SK-N-SH treated with all-trans-retinoic acid at 6 μM for 48 hours (cell line): ENCODE measurements at regions not wholly inside any gene's neighbourhood (a gene's known extent, or its start where the extent isn't known, plus 50 kb on each side); places are given as distances from the start of the nearest gene placed in this dataset.

Source experiments
- ATAC-seq: fragments of 200-7000 bp; cut with Tn5 transposase; 3 replicates; pipeline ENCODE4 v1.9.1; 2020; ENCODE audit warnings: mild to moderate bottlenecking, moderate library complexity
- ARNTL ChIP-seq: fragments of 450-650 bp; formaldehyde crosslinking; IDR thresholded peaks from 2 replicates; pipeline ENCODE4 v1.5.0; 2020; ENCODE audit warnings: low read depth, mild to moderate bottlenecking, moderate library complexity, borderline replicate concordance
- BACH2 ChIP-seq: fragments of 250-450 bp; sonication (Bioruptor Pico); IDR thresholded peaks from 2 replicates; pipeline ENCODE4 v1.9.0; 2021; ENCODE audit warnings: mild to moderate bottlenecking, borderline replicate concordance
- ESRRG ChIP-seq: fragments of 250-450 bp; sonication (Bioruptor Pico); IDR thresholded peaks from 2 replicates; pipeline ENCODE4 v1.6.1; 2021; ENCODE audit warnings: mild to moderate bottlenecking
- GLIS3 ChIP-seq: fragments of 250-450 bp; sonication (Bioruptor Pico); IDR thresholded peaks from 2 replicates; pipeline ENCODE4 v1.5.0; 2020; ENCODE audit warnings: mild to moderate bottlenecking, moderate library complexity
- ISL1 ChIP-seq: fragments of 250-450 bp; sonication (Bioruptor Pico); IDR thresholded peaks from 2 replicates; pipeline ENCODE4 v2.1.2; 2022; ENCODE audit warnings: mild to moderate bottlenecking, moderate library complexity
- OSR1 ChIP-seq: fragments of 250-450 bp; sonication (Bioruptor Pico); IDR thresholded peaks from 2 replicates; pipeline ENCODE4 v1.8.0; 2022; ENCODE audit warnings: moderate library complexity, mild to moderate bottlenecking, inconsistent platforms
- RARB ChIP-seq: fragments of 250-450 bp; sonication (Bioruptor Pico); IDR thresholded peaks from 2 replicates; pipeline ENCODE4 v1.8.0; 2021; ENCODE audit warnings: mild to moderate bottlenecking, moderate library complexity
- SNAI2 ChIP-seq: fragments of 250-450 bp; sonication (Bioruptor Pico); IDR thresholded peaks from 2 replicates; pipeline ENCODE4 v1.5.0; 2020; ENCODE audit warnings: mild to moderate bottlenecking, moderate library complexity
- TOX ChIP-seq: fragments of 250-450 bp; sonication (Bioruptor Pico); IDR thresholded peaks from 2 replicates; pipeline ENCODE4 v1.8.0; 2021; ENCODE audit warnings: mild to moderate bottlenecking, moderate library complexity, borderline replicate concordance
- TSHZ2 ChIP-seq: fragments of 250-450 bp; sonication (Bioruptor Pico); IDR thresholded peaks from 2 replicates; pipeline ENCODE4 v1.5.0; 2020; ENCODE audit warnings: mild to moderate bottlenecking, moderate library complexity
- ZC3H10 ChIP-seq: fragments of 250-450 bp; sonication (Bioruptor Pico); IDR thresholded peaks from 2 replicates; pipeline ENCODE4 v1.5.1; 2021; ENCODE audit warnings: mild to moderate bottlenecking, moderate library complexity
- TF ChIP-seq, protein P1 (sequence below): fragments of 250-450 bp; sonication (Bioruptor Pico); IDR thresholded peaks from 2 replicates; pipeline ENCODE4 v1.5.1; 2020; ENCODE audit warnings: low read depth, mild to moderate bottlenecking, moderate library complexity
- TF ChIP-seq, protein P2 (sequence below): fragments of 250-450 bp; sonication (Bioruptor Pico); IDR thresholded peaks from 2 replicates; pipeline ENCODE4 v1.8.0; 2020; ENCODE audit warnings: mild to moderate bottlenecking, moderate library complexity, borderline replicate concordance
- TF ChIP-seq, protein P3 (sequence below): fragments of 250-450 bp; sonication (Bioruptor Pico); IDR thresholded peaks from 2 replicates; pipeline ENCODE4 v1.5.1; 2021; ENCODE audit warnings: mild to moderate bottlenecking, moderate library complexity

DNA sequence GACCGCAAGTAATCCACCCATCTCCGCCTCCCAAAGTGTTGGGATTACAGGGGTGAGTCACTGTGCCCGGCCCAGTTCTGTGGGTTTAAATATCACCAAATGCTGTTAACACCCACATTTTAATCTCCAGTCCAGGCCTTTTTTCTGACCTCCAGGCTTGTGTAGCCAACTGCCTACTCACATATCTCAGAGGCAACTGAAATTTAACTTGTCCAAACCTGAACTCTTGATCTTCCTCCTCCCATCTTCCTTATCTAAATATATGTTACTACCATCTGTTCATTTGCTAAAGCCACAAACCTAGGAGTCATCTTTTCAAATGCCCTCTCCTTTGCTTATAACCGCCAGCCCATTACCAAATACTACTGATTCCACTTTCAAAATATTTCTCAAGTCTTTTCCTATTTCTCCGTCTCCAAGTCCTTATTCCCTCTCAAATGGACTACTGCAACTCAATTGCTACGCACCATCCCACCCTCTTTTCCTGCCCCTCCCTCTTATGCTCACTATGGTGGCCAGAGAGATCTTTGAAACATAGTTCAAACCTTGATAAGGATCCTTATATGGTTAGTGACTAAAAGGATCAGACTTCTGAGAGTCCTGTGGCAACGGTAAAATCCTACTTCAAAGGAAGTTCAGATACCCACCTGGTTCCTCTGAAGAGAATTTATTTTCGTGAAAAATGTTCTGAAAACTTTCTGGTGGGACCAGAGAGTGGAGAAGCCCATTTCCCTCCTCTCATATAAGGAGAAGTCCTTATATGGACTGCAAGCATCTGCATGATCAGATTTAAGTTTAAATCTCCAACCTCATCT lies 78.5 kb upstream of the CDC42BPA start:
- TF ChIP-seq, protein P1, sequence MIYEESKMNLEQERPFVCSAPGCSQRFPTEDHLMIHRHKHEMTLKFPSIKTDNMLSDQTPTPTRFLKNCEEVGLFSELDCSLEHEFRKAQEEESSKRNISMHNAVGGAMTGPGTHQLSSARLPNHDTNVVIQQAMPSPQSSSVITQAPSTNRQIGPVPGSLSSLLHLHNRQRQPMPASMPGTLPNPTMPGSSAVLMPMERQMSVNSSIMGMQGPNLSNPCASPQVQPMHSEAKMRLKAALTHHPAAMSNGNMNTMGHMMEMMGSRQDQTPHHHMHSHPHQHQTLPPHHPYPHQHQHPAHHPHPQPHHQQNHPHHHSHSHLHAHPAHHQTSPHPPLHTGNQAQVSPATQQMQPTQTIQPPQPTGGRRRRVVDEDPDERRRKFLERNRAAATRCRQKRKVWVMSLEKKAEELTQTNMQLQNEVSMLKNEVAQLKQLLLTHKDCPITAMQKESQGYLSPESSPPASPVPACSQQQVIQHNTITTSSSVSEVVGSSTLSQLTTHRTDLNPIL = no peak
- TF ChIP-seq BACH2 (CRISPR knock-in tag) (no peak), RARB (CRISPR knock-in tag) (no peak), SNAI2 (CRISPR knock-in tag) (no peak), TSHZ2 (CRISPR knock-in tag) (no peak), TOX (CRISPR knock-in tag) (no peak), ARNTL (CRISPR knock-in tag) (no peak), GLIS3 (CRISPR knock-in tag) (no peak)
- no peak for ATAC-seq

GRCh38 chr1:227395426-227396028 lies 77.2 kb upstream of the CDC42BPA start:
- no peak for TF ChIP-seq OSR1 (CRISPR knock-in tag)
- TF ChIP-seq TSHZ2 (CRISPR knock-in tag) = no peak

DNA sequence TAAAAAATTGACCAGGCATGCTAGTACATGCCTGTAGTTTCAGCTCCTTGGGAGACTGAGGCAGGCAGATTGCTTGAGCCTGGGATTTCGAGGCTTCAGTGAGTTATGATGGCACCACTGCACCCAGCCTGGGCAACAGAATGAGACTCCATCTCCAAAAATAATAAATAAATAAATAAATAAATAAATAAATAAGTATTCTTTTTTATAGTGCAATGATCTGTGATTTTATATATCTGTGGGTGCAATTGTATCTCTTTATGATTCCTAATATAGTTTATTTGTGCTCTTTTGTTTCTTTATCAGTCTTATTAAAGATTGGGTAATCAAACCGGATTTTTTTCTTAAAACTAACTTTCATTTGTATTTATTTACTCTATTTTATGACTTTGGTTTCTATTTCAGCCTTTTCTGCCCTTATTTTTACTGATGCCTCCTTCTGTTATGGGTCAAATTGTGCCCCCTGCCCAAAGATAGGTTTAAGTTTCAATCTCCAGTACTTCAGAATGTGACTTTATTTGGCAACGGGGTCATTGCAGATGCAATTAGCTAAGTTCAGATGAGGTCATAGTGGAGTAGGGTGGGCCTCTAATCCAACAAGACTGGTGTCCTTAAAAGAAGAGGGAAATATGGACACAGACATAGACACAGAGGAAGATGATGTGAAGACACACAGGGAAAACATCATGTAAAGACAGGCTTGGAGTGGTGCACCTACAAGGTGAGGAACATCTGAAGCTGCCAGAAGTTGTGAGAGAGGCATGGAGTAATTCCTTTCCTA lies 74.9 kb upstream of the CDC42BPA start:
- TF ChIP-seq ESRRG (CRISPR knock-in tag) = no peak
- TF ChIP-seq, protein P2, sequence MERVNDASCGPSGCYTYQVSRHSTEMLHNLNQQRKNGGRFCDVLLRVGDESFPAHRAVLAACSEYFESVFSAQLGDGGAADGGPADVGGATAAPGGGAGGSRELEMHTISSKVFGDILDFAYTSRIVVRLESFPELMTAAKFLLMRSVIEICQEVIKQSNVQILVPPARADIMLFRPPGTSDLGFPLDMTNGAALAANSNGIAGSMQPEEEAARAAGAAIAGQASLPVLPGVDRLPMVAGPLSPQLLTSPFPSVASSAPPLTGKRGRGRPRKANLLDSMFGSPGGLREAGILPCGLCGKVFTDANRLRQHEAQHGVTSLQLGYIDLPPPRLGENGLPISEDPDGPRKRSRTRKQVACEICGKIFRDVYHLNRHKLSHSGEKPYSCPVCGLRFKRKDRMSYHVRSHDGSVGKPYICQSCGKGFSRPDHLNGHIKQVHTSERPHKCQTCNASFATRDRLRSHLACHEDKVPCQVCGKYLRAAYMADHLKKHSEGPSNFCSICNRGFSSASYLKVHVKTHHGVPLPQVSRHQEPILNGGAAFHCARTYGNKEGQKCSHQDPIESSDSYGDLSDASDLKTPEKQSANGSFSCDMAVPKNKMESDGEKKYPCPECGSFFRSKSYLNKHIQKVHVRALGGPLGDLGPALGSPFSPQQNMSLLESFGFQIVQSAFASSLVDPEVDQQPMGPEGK (CRISPR knock-in tag) = no peak
- TF ChIP-seq ISL1 (CRISPR knock-in tag) = no peak
- TF ChIP-seq ARNTL (CRISPR knock-in tag) = no peak
- TF ChIP-seq, protein P1 = no peak
- no peak for TF ChIP-seq ZC3H10 (CRISPR knock-in tag)
- TF ChIP-seq, protein P3, sequence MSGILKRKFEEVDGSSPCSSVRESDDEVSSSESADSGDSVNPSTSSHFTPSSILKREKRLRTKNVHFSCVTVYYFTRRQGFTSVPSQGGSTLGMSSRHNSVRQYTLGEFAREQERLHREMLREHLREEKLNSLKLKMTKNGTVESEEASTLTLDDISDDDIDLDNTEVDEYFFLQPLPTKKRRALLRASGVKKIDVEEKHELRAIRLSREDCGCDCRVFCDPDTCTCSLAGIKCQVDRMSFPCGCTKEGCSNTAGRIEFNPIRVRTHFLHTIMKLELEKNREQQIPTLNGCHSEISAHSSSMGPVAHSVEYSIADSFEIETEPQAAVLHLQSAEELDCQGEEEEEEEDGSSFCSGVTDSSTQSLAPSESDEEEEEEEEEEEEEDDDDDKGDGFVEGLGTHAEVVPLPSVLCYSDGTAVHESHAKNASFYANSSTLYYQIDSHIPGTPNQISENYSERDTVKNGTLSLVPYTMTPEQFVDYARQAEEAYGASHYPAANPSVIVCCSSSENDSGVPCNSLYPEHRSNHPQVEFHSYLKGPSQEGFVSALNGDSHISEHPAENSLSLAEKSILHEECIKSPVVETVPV (CRISPR knock-in tag) = no peak
- ATAC-seq = no peak

More at GRCh38 chr1:227395426-227396028, 77.2 kb upstream of the CDC42BPA start:
- ATAC-seq = no peak
